GM23338 (cell line): ENCODE measurements at regions not wholly inside any gene's neighbourhood (a gene's known extent, or its start where the extent isn't known, plus 50 kb on each side); places are given as distances from the start of the nearest gene placed in this dataset.

ENCODE experiments used
- ATAC-seq: fragments of 200-7000 bp; cut with Tn5 transposase; 3 replicates; pipeline ENCODE4 v1.9.1; 2020
- DNase-seq: peaks from one replicate; pipeline ENCODE4 v3.0.0-alpha.2; 2015; ENCODE audit warnings: low spot score
- H2AFZ ChIP-seq: fragments of 200-600 bp; sonication (generic); 2 replicates; pipeline ENCODE4 v1.8.0; 2016; ENCODE audit warnings: antibody characterized with exemption, mild to moderate bottlenecking, moderate library complexity
- H3F3A ChIP-seq: fragments of 200-600 bp; sonication (generic); replicated peaks from 2 replicates; pipeline ENCODE4 v1.8.0; 2017; ENCODE audit warnings: antibody characterized with exemption, mixed run types, low read depth
- H3K27ac ChIP-seq: fragments of 200-600 bp; sonication (generic); 2 replicates; pipeline ENCODE4 v1.6.1; 2016; ENCODE audit warnings: low read depth
- H3K27me3 ChIP-seq: fragments of 200-600 bp; sonication (generic); 2 replicates; pipeline ENCODE4 v1.8.0; 2016; ENCODE audit warnings: mild to moderate bottlenecking, mixed run types, moderate library complexity; ENCODE audit not compliant: insufficient read depth
- H3K36me3 ChIP-seq: fragments of 200-600 bp; sonication (generic); 2 replicates; pipeline ENCODE4 v1.8.0; 2016; ENCODE audit warnings: mild to moderate bottlenecking; ENCODE audit not compliant: insufficient read depth
- H3K4me1 ChIP-seq: fragments of 200-600 bp; sonication (generic); 2 replicates; pipeline ENCODE4 v1.8.0; 2016; ENCODE audit warnings: mild to moderate bottlenecking, moderate library complexity; ENCODE audit not compliant: insufficient read depth
- H3K4me2 ChIP-seq: fragments of 200-600 bp; sonication (generic); 2 replicates; pipeline ENCODE4 v1.7.1; 2017; ENCODE audit warnings: mixed run types
- H3K4me3 ChIP-seq: fragments of 200-600 bp; sonication (generic); 2 replicates; pipeline ENCODE4 v1.6.1; 2016; ENCODE audit warnings: mixed run types
- H3K79me2 ChIP-seq: fragments of 200-600 bp; sonication (generic); replicated peaks from 2 replicates; pipeline ENCODE4 v1.8.0; 2017; ENCODE audit warnings: mild to moderate bottlenecking; ENCODE audit not compliant: insufficient read depth
- H3K9me2 ChIP-seq: fragments of 200-600 bp; sonication (generic); 2 replicates; pipeline ENCODE4 v1.8.0; 2017; ENCODE audit not compliant: insufficient read depth
- H4K20me1 ChIP-seq: fragments of 200-600 bp; sonication (generic); replicated peaks from 2 replicates; pipeline ENCODE4 v1.8.0; 2017; ENCODE audit warnings: mild to moderate bottlenecking; ENCODE audit not compliant: insufficient read depth
- H3K27ac Mint-ChIP-seq: 2 replicates; pipeline ENCODE4 v1.8.0; 2020; ENCODE audit warnings: inconsistent platforms, mild to moderate bottlenecking, moderate library complexity, mixed read lengths
- H3K27me3 Mint-ChIP-seq: 3 replicates; pipeline ENCODE4 v1.8.0; 2022; ENCODE audit warnings: low read depth, mild to moderate bottlenecking, moderate library complexity, mixed read lengths, inconsistent platforms; ENCODE audit not compliant: insufficient read depth, poor library complexity
- H3K36me3 Mint-ChIP-seq: 3 replicates; pipeline ENCODE4 v1.8.0; 2021; ENCODE audit warnings: low read depth, mild to moderate bottlenecking, inconsistent platforms, moderate library complexity, mixed read lengths
- H3K4me1 Mint-ChIP-seq: 3 replicates; pipeline ENCODE4 v1.8.0; 2020; ENCODE audit warnings: mild to moderate bottlenecking, inconsistent platforms, mixed read lengths
- H3K4me3 Mint-ChIP-seq: 3 replicates; pipeline ENCODE4 v1.8.0; 2021; ENCODE audit warnings: moderate library complexity, mild to moderate bottlenecking, inconsistent platforms, mixed read lengths
- H3K9me3 Mint-ChIP-seq: 3 replicates; pipeline ENCODE4 v1.8.0; 2020; ENCODE audit warnings: moderate library complexity, mild to moderate bottlenecking, inconsistent platforms, mixed read lengths
- CREB1 ChIP-seq: fragments of 250-450 bp; sonication (Bioruptor Pico); IDR thresholded peaks from 2 replicates; pipeline ENCODE4 v1.5.0; 2020; ENCODE audit warnings: low read depth, mild to moderate bottlenecking, moderate library complexity
- EZH2phosphoT487 ChIP-seq: fragments of 200-600 bp; sonication (generic); IDR thresholded peaks from one replicate; pipeline ENCODE4 v1.8.1; 2018; ENCODE audit warnings: antibody characterized with exemption; ENCODE audit not compliant: unreplicated experiment
- JUNB ChIP-seq: IDR thresholded peaks from one replicate; pipeline ENCODE4 v1.6.1; 2016; ENCODE audit warnings: antibody characterized with exemption; ENCODE audit not compliant: unreplicated experiment
- NANOG ChIP-seq: IDR thresholded peaks from 2 replicates; pipeline ENCODE4 v1.6.1; 2016; ENCODE audit warnings: antibody characterized with exemption, borderline replicate concordance
- POLR2AphosphoS5 ChIP-seq: IDR thresholded peaks from 2 replicates; pipeline ENCODE4 v1.6.1; 2016; ENCODE audit warnings: antibody characterized with exemption, low read depth
- STAT1 ChIP-seq: IDR thresholded peaks from one replicate; pipeline ENCODE4 v1.6.1; 2016; ENCODE audit warnings: antibody characterized with exemption; ENCODE audit not compliant: unreplicated experiment
- ZNF462 ChIP-seq: fragments of 250-450 bp; sonication (Bioruptor Pico); IDR thresholded peaks from 2 replicates; pipeline ENCODE4 v1.5.0; 2020; ENCODE audit warnings: mild to moderate bottlenecking, moderate library complexity
- TF ChIP-seq, protein P1 (sequence below): IDR thresholded peaks from 2 replicates; pipeline ENCODE4 v1.6.1; 2016; ENCODE audit warnings: antibody characterized with exemption

- TF ChIP-seq ZNF462 (CRISPR knock-in tag): no peak
- TF ChIP-seq EZH2phosphoT487: no peak
- TF ChIP-seq CREB1 (CRISPR knock-in tag): no peak
- no peak for TF ChIP-seq STAT1
- TF ChIP-seq POLR2AphosphoS5: no peak
- no peak for TF ChIP-seq JUNB
- TF ChIP-seq NANOG: no peak
- TF ChIP-seq, protein P1, sequence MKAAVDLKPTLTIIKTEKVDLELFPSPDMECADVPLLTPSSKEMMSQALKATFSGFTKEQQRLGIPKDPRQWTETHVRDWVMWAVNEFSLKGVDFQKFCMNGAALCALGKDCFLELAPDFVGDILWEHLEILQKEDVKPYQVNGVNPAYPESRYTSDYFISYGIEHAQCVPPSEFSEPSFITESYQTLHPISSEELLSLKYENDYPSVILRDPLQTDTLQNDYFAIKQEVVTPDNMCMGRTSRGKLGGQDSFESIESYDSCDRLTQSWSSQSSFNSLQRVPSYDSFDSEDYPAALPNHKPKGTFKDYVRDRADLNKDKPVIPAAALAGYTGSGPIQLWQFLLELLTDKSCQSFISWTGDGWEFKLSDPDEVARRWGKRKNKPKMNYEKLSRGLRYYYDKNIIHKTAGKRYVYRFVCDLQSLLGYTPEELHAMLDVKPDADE: no peak
These were observed 174.7 kb upstream of the PPP1R26 start (continued) for GRCh38 chr9:135304886-135305285.

GRCh38 chr9:135305546-135306180 lies 173.9 kb upstream of the PPP1R26 start:
- Mint-ChIP-seq H3K4me1 (peaks cover 2% of the 10 kb centered on the region; the same call in 2 of the 3 replicates), H3K36me3 (peaks cover 4% of the 10 kb centered on the region), H3K9me3 (peaks cover 6% of the 10 kb centered on the region), H3K27ac (no peak overlapping the region), H3K4me3 (no peak overlapping the region), H3K27me3 (peaks cover 12% of the 10 kb centered on the region)
- no peak overlapping the region for H2AFZ ChIP-seq
- no peaks in the 10 kb centered on the region for H3K79me2 ChIP-seq
- no peaks in the 10 kb centered on the region for H3K27me3 ChIP-seq
- no peaks in the 10 kb centered on the region; the same call in 1 of the 2 replicates for H3K9me2 ChIP-seq
- no peaks in the 10 kb centered on the region for H3F3A ChIP-seq
- H3K4me3 ChIP-seq: no peak overlapping the region
- ATAC-seq: no peak
- no peaks in the 10 kb centered on the region for H3K4me1 ChIP-seq
- no peaks in the 10 kb centered on the region for H4K20me1 ChIP-seq
- H3K4me2 ChIP-seq: no peak overlapping the region
- no peak for DNase-seq
- H3K27ac ChIP-seq: no peak overlapping the region
- no peaks in the 10 kb centered on the region for H3K36me3 ChIP-seq
- TF ChIP-seq ZNF462 (CRISPR knock-in tag) (no peak), CREB1 (CRISPR knock-in tag) (no peak)
